Kidney glomerular epithelial cell (primary cell): ENCODE measurements at regions not wholly inside any gene's neighbourhood (a gene's known extent, or its start where the extent isn't known, plus 50 kb on each side); places are given as distances from the start of the nearest gene placed in this dataset.
"Not testable (repeated sequence)": the region's sequence is repeated elsewhere in the genome, so short reads cannot be mapped to it uniquely, and the experiment has no call there.

Experiments used
- DNase-seq: peaks from one replicate; lab custom pipeline; 2025; lab: John Stamatoyannopoulos, UW

DNA sequence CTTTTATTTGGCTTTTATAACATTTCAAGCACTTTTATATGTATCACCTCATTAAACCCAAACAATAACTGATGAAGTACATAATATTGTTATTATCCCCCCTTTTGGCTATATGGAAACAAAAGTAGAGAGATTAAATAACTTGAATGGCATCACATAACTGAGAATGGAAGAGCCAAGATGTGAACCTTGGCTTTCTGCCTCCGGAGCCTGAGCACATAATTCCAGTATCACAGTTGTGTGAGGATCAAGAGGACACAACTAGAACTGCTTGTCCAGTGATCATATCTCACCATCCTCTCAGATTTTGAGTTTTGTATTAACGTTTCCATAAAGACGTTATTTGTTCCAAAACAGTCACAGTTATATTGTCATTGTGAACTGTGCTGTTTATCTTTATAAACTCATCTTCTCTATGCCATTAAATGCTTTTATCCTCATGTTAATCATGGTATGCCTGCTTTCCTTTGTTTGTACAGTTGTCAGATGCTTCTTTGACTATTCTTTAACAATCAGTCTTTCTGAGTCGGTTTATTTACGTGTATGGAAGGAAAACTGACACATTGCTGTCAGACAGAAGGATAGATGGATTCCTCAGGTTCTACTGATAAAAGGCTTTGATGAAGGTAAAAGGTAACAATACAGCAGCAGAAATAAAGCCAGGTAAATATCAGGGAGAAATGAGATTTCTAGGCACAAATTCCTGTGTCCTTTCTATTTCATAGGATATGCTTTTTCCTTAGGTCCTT lies 92.0 kb upstream of the FAM13C start:
- no peak for DNase-seq

DNA sequence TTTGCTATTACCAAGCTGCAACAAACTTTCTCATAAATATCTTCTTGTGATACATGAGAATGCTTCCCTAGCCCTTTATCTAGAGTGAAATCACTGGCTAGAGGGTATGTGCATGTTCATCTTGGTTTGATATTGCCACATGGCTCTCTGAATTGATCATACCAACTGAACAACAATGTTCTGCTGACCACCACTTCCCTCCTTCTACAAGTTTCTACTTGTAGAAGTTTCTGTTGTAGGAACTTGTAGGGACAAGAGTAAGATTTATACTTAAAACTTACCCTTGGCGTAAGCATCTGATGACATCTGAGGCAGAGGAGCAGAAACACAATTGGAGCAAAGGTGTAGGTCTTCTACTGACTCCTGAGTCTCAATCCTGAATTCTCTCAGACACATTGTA lies 86.3 kb upstream of the FAM13C start:
- DNase-seq: no peak

DNA sequence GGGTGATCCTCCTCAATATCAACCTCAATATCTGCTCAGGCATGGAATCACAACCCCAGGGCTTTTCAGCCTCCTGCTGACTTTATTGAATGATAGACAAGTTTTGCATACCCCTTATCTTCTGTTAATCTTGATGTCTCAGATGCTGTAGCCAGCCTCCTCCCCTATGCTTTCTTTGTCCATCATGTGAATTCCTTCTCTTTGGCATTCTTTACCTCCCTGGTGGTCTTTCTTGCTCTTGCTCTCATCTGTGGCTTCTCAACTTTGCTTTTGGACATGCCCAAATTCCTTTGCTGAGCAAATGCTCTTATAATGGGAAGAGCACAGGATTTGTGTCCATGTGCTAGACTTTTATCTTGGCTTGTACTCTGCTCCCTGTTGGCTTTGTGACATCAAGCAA lies 73.4 kb upstream of the FAM13C start:
- DNase-seq: no peak

DNA sequence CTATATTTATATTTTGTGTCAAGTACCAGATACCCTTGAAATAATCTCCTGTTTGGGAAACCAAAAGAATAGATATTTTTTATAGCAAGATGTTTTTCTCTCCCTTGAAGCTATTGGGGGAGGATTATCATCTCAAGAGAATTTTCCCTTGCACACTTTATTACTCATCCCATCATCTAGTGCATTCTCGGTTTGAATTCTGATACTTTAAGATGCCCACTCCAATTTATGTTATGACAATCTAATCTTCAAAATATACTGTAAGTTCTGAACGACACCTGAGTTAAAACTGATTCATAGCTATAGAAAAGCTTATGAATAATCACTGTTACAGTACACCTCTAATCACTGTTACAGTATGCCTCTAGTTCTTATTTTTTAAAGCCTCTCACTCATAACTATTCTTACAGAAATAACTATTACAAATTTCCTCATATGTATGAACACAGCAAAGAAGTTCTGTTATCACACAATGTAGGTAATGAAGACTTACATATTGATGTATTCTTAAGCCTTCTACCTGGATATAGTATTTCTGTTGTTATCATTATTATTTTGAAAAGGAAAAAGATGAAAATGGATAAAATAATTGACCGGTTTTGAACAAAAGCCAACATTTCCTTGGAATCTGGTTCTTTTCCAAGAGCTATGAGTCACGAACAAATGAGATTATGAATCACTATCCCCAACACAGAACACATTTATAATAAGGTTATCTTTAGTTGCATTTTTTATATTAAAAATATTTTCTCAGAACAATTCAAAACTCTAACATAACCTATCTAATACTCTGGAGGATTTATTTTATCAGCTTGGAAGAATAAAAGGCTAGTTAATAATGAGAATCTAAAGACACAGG lies 72.3 kb upstream of the FAM13C start:
- DNase-seq: peak; percentile 40

DNA sequence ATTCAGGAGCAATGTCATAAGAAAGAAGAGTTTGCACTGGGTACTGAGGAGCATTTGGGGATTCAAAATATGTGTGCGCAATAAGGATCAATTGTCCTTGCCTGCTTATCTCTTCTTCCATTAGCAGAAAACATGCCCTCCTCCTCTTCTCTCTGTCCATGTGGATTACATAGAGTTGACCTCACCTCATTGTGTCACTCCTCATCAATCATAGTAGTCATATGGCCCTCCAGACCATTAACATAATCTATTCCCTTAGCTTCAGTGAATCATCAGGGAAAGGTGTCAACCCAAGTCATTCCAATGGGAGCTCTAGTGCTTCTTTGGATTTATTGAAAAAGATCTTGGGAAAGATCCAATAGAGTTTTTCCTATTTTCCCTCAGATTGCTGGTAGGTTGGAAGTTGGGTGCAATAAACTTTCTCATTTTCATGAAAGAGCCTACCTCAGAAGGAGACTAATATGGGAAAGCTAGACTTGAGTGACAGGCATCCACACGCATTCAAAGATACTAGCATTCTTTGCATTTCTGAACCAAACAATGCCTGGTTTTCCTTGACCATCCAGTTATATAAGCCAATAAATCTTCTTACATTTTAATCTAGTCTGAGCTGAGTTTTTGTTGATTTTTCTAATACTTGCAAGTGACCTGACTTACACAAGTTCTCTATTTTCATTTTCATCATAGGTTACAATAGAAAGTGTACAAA lies 71.5 kb upstream of the FAM13C start:
- peak; percentile 3 for DNase-seq

DNA sequence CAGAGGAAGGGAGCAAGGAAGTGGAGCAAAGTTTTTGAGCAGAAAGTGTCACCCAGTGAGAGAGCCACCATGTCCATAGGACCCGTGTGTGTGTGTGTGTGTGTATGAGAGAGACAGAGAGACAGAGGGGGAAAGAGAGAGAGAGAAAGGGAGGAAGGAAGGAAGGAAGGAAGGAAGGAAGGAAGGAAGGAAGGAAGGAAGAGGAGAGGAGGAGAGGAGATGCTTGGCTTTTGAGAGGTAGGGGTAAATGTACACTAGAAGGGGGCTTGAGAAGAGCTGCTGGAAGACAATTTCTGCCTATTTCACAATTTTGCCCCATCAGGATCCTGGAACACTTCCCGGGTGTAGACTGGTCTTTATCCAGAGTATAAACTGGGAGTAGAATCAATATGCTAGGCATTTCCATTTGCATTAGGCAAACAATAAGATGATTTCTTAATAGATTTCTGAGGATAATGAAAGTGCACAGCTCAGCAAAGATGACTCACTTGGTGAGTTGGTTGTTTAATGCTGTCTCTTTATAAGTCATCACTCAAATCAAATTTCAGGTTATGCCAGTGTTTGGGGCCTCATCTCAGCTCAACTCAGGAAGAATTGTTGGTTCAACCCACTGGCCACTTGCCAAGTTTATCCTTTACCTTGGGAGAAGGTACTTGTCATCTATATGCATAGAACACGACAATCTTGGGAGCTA lies 70.0 kb upstream of the FAM13C start:
- DNase-seq: peak; percentile 0

DNA sequence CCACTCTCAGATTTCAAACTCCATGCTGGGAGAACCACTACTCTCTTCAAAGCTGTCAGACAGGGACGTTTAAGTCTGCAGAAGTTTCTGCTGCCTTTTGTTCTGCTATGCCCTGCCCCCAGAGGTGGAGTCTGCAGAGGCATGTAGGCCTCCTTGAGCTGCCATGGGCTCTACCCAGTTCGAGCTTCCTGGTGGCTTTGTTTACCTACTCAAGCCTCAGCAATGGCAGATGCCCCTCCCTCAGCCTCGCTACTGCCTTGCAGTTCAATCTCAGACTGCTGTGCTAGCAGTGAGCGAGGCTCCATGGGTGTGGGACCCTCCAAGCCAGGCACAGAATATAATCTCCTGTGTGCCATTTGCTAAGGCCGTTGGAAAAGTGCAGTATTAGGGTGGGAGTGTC lies 51.4 kb upstream of the FAM13C start:
- not testable (repeated sequence) for DNase-seq
